NCI-H345 treated with DMSO at 0.1 percent for 48 hours (cell line): ENCODE measurements at regions not wholly inside any gene's neighbourhood (a gene's known extent, or its start where the extent isn't known, plus 50 kb on each side); places are given as distances from the start of the nearest gene placed in this dataset.
"Not testable (repeated sequence)": the region's sequence is repeated elsewhere in the genome, so short reads cannot be mapped to it uniquely, and the experiment has no call there.

Experiments used
- DNase-seq: peaks from one replicate; lab custom pipeline; 2025; ENCODE audit not compliant: unreplicated experiment; lab: John Stamatoyannopoulos, UW

DNA sequence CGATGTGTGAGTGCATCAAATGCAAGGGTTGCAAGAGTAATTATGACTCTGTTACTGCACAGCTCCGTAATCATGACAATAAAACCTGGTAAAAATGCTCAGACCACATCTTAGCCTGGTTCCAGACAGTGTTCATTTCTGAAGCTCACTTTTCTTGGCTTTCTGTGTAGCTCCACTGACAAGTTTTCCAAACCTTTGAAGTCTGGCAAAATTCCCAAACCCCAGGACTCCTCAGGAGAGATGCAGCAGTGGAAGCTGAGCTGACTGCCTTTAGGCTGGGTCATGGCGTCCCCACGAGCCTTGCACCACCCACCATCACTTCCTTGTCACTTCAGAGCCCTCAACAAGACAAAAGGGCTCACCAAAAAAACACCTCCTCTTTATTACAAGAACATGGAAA lies 131.6 kb upstream of the TAS2R1 start:
- DNase-seq, result no peak

DNA sequence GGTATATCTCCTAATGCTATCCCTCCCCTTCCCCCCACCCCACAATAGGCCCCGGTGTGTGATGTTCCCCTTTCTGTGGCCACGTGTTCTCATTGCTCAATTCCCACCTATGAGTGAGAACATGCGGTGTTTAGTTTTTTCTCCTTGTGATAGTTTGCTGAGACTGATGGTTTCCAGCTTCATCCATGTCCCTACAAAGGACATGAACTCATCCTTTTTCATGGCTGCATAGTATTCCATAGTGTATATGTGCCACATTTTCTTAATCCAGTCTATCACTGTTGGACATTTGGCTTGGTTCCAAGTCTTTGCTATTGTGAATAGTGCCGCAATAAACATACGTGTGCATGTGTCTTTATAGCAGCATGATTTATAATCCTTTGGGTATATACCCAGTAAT lies 122.5 kb upstream of the TAS2R1 start:
- DNase-seq, result not testable (repeated sequence)

DNA sequence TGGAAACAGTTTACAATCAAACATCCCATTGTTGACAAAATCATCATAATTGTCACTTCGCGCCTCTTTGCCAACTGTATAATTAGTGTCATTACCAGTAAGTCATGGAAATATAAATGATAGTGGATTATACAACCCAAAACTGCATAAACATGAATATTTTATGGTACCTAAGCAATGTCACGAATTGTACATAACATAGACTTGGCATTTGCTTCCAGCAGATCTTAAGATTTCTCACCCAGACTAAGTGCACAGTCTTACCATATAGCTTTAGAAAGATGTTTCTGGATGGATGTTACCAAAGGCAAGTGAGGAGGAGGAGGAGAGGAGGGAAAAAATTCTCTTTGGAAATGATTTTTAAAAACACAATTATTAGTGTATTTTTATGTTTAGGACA lies 113.4 kb upstream of the TAS2R1 start:
- DNase-seq, result no peak

DNA sequence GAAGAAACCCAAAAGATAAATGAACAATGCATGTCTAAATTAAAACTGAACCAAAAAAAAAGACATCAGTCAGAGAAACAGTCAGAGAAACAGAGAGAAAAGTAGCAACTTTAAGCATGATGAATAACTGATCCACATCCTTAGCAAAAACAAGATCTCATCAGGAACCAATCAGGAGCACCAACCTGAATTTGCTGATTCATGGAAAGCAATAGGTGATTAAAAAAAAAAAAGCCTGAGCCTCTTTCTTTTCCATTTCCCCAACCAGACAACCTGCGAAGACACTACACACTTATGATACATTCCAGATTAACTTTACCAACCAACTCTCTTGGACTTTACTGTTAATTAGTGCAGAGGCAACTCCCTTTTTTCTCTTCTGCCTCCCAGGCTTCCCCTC lies 112.7 kb upstream of the TAS2R1 start:
- DNase-seq, result no peak

DNA sequence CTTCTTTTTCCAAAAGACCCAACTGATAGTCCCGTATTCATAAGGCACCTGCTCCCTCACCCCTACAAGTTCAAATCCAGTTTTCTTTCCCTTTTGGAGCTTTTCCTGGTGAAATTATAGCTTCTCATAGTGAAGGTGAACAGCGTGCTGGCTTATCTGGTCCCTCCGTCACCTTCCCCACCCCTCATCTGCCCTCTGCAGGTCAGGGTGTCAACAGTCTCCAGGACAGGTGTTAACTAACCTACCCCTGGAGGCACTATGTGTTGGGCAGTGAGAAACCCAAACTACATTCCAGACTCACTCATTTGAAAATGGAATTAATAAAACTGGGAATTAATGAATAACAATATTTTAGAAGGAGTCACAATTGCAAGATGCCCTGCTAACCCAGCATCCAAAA lies 109.0 kb upstream of the TAS2R1 start:
- DNase-seq, result no peak

DNA sequence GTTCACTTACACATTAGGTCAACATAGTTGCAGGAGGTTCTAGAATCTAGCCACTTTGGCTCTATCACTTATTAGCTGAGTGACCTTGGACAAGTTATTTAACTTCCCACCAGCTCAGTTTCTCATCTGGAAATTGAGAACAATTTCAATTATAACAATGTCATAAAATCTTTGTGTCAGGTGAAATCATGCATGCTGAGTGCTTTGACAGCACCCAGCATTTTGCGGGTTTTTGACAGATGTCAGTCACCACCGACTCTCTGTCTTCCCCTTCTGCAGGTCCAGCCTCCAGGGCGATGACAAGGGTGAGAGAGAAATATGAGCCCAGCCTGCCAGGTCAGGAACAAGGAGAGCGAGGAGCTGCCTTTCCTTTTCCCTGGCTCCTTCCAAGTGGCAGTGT lies 107.1 kb upstream of the TAS2R1 start:
- DNase-seq, result no peak

DNA sequence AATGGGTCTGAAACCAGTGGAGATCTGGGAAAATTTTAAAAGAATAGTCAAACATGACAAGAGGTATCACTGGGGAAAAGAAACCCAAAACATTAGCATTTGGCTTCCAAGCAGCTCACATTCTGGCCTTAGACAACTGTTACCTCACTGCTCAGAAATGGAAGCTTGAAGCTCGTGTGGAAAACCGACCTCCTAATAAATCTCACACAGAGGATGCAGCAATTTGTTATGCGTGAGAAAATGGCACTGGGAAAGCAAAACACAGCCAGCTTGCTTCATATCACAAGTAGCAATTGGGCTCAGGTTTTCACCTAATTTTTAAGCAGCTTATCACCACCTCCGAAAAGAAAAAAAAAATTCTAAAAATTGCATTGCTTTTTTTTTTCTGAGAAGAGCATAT lies 103.3 kb upstream of the TAS2R1 start:
- no peak for DNase-seq

DNA sequence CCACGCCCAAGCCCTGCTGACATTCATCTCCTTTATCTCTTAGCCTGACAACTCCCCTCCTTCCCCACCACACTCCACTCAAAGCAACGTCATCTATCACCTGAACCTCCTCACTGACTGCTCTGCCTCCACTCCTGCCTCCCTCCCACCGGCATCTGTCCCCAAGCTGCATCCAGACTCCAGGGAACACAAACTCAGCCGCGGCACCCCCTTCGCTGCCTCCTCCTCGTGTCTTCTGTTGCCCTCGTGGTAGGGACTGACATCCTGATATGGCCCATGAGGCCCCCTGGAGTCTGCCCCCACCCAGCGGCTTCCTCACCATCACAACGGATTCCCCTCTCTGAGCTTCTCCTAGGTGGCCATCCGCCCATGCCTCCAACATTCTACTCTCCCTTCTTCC lies 101.0 kb upstream of the TAS2R1 start:
- DNase-seq, result no peak

DNA sequence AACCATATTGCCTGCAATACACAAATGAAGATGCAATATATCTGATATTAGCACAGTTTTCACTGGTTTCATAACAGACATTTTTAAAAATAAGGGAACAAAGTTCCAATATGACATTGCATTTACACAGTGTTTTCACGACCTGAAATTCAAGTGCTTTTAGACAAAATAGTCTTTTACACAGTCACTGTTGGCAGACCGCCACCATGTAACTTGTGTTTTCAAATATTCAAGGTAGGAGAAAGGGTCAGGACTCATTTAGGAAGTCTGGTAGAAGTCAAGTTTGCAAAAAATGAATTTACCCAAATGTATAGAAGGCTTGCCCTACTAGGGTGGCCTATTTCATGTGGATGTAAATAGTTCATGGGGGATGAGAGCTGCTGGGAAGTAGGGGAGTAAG lies 98.1 kb upstream of the TAS2R1 start:
- no peak for DNase-seq

DNA sequence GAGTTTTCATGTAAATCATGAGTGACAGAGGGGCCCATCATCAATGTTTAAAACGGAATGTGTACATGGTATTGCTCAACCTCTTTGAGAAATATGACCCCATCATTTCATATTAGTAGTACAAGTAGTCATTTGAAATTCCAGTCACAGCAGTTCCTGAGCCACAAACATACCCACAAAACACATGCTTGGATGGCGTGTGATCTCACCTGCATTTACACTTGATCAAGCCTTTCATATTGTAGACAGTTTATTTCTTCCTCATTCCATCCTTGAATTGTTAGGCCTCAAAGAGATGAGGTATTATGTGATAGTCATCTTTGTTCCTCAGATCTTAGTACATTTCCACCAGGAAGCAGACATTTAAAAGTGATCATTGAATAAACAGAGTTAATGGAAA lies 96.8 kb upstream of the TAS2R1 start:
- DNase-seq, result no peak

DNA sequence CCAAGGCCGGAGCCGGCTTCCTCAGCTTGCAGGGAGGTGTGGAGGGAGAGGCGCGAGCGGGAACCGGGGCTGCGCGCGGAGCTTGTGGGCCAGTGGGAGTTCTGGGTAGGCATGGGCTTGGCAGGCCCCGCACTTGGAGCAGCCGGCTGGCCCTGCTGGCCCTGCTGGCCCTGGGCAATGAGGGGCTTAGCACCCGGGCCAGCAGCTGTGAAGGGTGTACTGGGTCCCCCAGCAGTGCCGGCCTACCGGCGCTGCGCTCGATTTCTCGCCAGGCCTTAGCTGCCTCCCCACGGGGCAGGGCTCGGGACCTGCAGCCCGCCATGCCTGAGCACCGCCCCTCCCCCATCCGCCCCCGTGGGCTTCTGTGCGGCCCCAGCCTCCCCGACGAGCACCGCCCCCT lies 95.1 kb upstream of the TAS2R1 start:
- not testable (repeated sequence) for DNase-seq

DNA sequence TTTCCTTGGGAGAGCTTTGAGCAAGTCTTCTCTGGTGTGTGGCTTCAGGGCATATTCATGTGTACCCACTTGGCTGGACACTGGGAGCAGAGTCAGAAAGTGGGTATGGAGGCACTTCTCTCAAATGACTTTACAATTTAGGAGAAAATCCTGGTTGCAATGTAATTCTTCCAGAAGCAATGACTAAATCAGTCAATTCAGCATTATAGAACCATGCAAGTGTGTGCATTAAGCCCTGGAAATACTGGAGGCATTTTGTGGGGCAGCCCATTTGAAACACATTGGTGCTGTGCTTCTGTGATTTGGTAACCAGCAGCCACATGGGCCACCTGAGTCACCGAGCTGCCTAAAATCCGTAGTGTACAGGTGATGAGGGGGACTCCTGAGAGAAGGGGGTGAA lies 94.6 kb upstream of the TAS2R1 start:
- no peak for DNase-seq

DNA sequence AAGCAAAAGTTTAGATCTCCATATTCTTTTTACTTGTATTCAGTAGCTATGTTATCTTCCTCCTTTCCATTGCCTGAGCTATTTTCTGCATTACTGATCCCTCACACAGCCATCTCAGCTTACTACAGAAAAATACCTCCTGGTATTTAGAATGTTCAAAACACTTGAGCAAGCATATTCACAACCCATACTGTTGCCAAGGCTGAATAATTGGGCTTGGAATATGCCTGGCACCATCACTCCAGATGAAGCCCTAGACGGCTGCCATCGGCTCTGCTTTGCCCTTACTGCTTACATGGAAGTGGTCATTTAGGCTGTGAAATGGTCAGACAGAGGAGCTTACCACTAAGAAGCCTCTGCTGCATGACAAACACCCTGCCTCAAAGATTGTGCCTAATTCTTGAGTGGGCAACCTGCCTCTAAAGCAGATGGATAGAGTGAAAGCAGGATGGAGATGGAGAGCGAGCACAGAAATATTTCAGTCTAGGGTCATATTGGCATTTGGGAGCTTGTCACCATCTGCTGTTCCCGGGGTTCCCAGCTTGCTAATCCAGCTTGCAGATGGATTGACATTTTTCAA lies 92.5 kb upstream of the TAS2R1 start:
- DNase-seq, result no peak

DNA sequence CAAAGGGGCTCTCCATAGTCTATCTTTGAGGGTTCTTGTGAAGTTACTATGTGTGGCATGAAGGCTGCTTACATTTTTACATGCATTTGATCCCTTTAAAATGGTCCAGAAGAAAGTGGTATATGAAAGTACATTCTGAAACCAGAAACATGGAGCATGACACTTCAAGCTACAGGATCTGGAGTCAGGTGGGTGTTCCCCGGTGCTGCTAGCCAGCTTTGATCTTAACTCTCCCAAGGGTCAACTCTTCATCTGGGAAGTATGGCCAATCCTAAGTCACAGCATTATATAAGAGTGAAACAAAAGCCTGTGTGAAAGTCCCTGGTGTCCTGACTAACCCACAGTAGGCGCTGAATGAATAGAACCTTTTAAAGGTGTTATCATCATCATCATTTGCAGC lies 91.0 kb upstream of the TAS2R1 start:
- DNase-seq, result no peak

DNA sequence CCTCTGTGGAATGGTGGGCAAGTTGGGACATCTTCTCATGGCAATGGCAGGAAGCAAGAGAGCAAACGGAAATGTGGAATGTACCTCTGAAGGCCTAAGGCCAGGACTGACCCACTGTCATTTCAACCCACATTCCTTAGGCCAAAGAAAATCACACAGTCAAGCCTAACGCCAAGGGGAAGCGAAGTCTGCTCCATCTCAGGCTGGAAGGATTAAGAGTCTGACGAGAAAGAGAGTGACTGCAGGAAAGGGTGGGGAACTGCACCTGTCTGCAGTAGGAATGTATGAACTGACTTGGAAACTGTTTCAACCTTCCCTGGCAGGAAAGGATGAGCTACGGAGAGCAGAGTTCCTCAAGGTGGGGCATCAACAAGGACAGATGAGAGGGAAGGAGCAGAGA lies 90.2 kb upstream of the TAS2R1 start:
- DNase-seq, result no peak

DNA sequence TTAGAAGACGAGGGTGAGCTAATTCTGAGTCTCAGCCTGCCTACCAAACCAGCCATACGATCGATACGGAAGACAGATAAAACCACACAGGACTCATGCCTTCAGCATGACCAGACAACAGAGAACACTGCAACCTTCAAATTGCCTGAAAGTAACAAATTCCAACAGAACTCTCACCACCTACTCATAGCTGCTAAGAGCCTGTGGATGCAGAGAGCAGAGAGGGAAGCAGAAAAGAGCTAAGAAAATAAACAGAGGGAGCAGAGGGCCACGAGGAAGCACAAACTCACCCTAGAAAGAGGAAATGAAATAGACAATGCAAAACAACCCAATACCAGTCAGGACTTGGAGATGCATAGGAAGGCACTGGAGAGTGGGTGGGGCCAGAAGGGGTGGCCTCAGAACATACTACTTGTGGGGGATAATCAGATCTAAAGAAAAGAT lies 86.7 kb upstream of the TAS2R1 start:
- no peak for DNase-seq

DNA sequence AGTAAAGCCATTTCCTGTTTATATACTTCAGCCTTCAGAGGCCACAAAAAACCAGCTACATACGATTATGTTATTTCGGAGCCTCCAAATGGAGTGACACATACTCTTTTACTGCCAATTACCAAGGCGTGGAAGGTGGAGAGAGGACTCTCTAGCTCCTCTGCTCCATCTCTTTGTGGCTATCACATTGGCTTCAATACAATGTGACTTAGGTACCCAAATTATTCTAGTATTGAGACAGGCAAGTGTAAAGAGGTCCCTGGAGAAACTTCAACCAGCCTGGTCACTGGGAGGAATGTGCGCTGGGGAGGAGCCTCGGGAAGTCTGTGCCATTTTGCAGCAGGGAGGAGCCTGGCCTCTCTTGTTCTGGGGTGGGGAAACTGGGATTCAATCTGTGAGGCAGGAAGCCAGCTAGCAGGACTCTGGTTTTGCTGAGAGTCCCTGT lies 85.8 kb upstream of the TAS2R1 start:
- DNase-seq, result no peak

DNA sequence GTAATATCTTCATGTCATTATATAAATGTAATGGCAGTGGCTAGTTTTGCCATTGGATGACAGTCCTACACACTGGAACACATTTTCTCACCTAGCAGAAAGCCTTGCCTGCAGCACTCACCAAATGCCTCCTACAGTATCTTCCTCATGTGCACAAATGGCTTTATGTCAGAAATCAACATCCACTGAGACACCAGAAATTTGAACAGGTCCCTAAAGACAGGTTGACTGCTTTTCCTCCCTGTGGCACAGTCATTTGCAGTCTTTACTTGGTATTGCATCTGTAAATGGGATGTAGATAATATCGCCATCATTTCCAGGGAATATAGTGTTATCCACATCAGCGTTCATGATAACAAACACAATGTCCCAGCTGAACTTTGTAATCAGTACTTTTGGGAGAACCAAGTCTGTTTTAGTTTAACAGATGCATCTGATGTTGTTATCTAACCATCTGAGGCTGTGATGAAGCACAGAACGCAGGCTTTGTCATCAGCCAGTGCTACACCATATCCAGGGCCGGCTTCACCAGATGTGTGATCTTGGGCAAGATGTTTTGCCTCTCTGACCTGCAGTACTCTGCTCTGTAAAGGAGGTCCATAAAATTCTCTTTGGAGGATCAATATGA lies 83.9 kb upstream of the TAS2R1 start:
- no peak for DNase-seq

DNA sequence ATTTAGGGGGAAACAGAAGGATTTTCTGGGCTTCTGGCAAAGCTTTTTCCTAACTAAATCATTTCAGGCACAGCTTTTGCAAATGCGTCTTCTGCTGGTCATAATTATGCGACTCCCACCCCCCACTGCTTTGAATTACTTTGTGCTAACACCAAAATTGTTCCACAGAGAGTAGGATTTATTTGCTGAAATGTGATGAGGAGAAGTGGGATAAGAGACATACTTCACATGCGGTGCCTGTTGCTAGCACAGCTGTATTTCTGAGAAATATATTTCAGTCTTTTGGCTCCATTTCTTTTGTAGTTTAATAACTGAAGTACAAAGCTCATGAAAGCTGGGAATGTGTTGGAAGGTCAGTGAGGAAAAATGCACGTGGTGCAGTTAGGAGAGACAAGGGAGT lies 83.2 kb upstream of the TAS2R1 start:
- no peak for DNase-seq

DNA sequence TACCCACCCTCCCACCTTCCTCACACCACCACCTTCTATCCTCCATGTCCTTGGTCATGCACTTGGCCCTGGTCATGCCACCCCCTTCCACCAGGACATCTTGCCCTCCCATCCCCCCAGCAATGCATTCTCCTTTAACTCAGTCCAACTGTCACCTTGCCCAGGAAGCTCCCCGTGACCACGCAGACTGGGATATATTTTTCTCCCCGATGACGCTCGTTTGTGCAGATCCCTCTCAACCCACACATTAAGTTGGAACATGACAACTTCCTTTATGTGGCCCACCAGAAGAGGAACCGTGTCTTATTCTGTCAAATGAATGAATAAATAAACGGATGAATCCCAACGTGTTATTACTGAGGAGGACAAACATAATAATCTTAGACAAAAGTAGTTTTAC lies 82.8 kb upstream of the TAS2R1 start:
- no peak for DNase-seq

DNA sequence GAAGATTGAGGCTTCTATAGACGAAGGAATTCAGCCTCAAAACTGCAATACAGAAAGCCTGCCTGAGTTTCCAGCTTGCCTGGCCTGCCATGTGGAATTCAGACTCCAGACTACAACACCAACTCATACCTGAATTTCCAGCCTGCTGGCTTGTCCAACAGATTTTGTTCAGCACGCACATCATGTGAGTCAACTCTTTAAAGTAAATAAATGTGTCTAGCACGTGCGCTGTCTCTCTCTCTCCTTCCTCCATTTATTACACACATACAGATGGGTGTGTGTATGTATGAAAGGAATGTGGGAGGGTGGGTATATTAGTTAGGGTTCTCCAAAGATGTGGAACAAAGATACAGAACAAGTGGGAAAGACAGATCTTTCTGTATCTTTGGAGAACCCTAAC lies 82.4 kb upstream of the TAS2R1 start:
- DNase-seq, result no peak

DNA sequence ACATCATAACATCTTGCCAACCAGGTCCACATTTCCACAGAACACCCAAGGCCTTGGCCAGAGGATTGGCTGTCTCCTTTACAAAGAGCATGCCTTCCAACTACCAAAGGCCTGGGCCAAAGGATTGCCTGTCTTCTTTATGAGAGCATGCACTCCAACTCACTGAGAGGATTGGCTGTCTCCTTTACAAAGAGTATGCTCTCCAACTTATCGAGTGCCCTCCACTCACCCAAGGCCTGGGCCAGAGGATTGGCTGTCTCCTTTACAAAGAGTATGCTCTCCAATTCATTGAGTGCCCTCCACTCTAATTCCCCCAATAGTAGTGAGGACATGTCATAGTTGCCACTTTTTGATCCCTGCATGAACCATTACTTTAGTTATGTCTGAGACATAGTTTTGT lies 79.9 kb upstream of the TAS2R1 start:
- DNase-seq, result no peak

DNA sequence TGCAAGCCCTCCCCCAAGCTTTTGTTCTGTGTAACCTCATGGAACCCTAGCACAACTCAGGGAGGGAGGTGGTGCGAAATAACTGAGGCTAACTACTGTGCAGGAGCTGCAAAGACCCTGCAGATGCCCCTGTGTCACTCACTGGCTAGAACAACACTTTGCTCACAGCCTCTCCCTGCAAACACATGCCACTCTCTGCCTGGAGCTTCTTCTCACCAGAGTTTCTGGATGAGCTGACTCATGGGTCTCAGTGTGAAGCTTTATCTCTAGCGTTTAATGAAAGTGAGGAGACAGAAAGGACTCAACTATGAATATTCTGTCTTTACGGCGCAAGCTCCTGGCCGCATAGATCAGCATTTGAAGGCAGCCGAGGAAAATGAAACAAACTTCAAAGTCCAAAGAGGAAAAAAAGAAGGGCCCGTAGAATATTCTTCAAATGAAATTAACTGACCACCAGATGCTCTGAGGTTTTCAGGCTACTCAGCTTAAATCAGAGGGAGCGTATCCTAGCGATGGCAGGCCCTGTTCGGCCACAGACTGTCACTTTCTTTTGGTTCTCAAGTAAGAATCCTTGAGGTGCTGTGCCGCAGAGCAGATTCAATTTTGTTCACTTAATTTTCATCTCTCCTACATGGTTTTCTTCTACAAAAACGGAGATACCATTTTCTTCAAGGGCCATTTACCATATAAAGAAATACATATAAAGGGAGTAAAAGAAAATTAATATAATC lies 77.7 kb upstream of the TAS2R1 start:
- DNase-seq, result no peak
